ENCODE measurements at regions not wholly inside any gene's neighbourhood (a gene's known extent, or its start where the extent isn't known, plus 50 kb on each side); places are given as distances from the start of the nearest gene placed in this dataset.

- no peak overlapping the region for H3K4me3 ChIP-seq
- Mint-ChIP-seq H3K27ac (no peak overlapping the region), H3K36me3 (no peaks in the 10 kb centered on the region), H3K4me1 (no peaks in the 10 kb centered on the region), H3K9me3 (no peaks in the 10 kb centered on the region), H3K4me3 (no peak overlapping the region), H3K27me3 (ENCODE audit: insufficient read depth, low read depth) (no peaks in the 10 kb centered on the region)
- H3F3A ChIP-seq (ENCODE audit: low read depth), result no peaks in the 10 kb centered on the region
- DNase-seq (ENCODE audit: low spot score), result no peak
- H3K9me3 ChIP-seq (ENCODE audit: low read depth), result no peaks in the 10 kb centered on the region
- H3K79me2 ChIP-seq (ENCODE audit: low read depth), result no peaks in the 10 kb centered on the region
- H3K27ac ChIP-seq, result no peak overlapping the region
- H3K4me1 ChIP-seq, result no peaks in the 10 kb centered on the region
- H3K9ac ChIP-seq, result no peak overlapping the region
- H2AFZ ChIP-seq (replicated peaks), result no peak overlapping the region
- H3K27me3 ChIP-seq, result no peaks in the 10 kb centered on the region
- no peak overlapping the region for H3K4me2 ChIP-seq
- H4K20me1 ChIP-seq (ENCODE audit: low read depth), result no peaks in the 10 kb centered on the region
- H3K36me3 ChIP-seq, result no peaks in the 10 kb centered on the region
- TF ChIP-seq CTCF (IDR thresholded peaks at IDR 0.05) (no peak), EZH2 (IDR thresholded peaks at IDR 0.05) (no peak), EZH2phosphoT487 (IDR thresholded peaks at IDR 0.05) (no peak)
Observed at GRCh38 chr5:143575286-143575685, 171.8 kb upstream of the NR3C1 start.

GRCh38 chr5:143574236-143574635, 170.8 kb upstream of the NR3C1 start:
- no peaks in the 10 kb centered on the region for H3K4me1 Mint-ChIP-seq
- no peak overlapping the region for H3K27ac Mint-ChIP-seq
- H3K4me3 ChIP-seq, result no peak overlapping the region
- no peak overlapping the region for H3K27ac ChIP-seq
- TF ChIP-seq EZH2 (IDR thresholded peaks at IDR 0.05) (no peak), CTCF (IDR thresholded peaks at IDR 0.05) (no peak), EZH2phosphoT487 (IDR thresholded peaks at IDR 0.05) (no peak)
- no peaks in the 10 kb centered on the region for H3K27me3 ChIP-seq
- no peaks in the 10 kb centered on the region for H3K9me3 Mint-ChIP-seq
- H3K4me3 Mint-ChIP-seq, result no peak overlapping the region
- no peak overlapping the region for H3K9ac ChIP-seq
- H3K4me2 ChIP-seq, result no peak overlapping the region
- no peaks in the 10 kb centered on the region for H3F3A ChIP-seq (ENCODE audit: low read depth)
- H3K9me3 ChIP-seq (ENCODE audit: low read depth), result no peaks in the 10 kb centered on the region
- no peaks in the 10 kb centered on the region for H3K4me1 ChIP-seq
- no peak for DNase-seq (ENCODE audit: low spot score)
- no peaks in the 10 kb centered on the region for H4K20me1 ChIP-seq (ENCODE audit: low read depth)
- H3K79me2 ChIP-seq (ENCODE audit: low read depth), result no peaks in the 10 kb centered on the region
- H3K36me3 Mint-ChIP-seq, result no peaks in the 10 kb centered on the region
- H2AFZ ChIP-seq (replicated peaks), result no peak overlapping the region
- no peaks in the 10 kb centered on the region for H3K27me3 Mint-ChIP-seq (ENCODE audit: insufficient read depth, low read depth)
- no peaks in the 10 kb centered on the region for H3K36me3 ChIP-seq

- Histone ChIP-seq H3K36me3 (no peaks in the 10 kb centered on the region), H3K9me3 (ENCODE audit: low read depth) (no peaks in the 10 kb centered on the region), H3K27me3 (no peaks in the 10 kb centered on the region), H3K9ac (no peak overlapping the region), H3K4me3 (no peak overlapping the region), H3K4me2 (no peak overlapping the region), H2AFZ (replicated peaks) (no peak overlapping the region), H3K79me2 (ENCODE audit: low read depth) (no peaks in the 10 kb centered on the region), H3K27ac (no peak overlapping the region), H3K4me1 (no peaks in the 10 kb centered on the region), H3F3A (ENCODE audit: low read depth) (no peaks in the 10 kb centered on the region), H4K20me1 (ENCODE audit: low read depth) (no peaks in the 10 kb centered on the region)
- Mint-ChIP-seq H3K4me1 (no peaks in the 10 kb centered on the region), H3K9me3 (no peaks in the 10 kb centered on the region), H3K4me3 (no peak overlapping the region), H3K36me3 (no peaks in the 10 kb centered on the region), H3K27ac (no peak overlapping the region), H3K27me3 (ENCODE audit: insufficient read depth, low read depth) (no peaks in the 10 kb centered on the region)
- no peak for DNase-seq (ENCODE audit: low spot score)
- TF ChIP-seq CTCF (IDR thresholded peaks at IDR 0.05) (no peak), EZH2 (IDR thresholded peaks at IDR 0.05) (no peak), EZH2phosphoT487 (IDR thresholded peaks at IDR 0.05) (no peak)
Observed at GRCh38 chr5:143573568-143574170, 170.2 kb upstream of the NR3C1 start.
